H9 (cell line): ENCODE measurements at regions not wholly inside any gene's neighbourhood (a gene's known extent, or its start where the extent isn't known, plus 50 kb on each side); places are given as distances from the start of the nearest gene placed in this dataset.

Source experiments
- DNase-seq: peaks from one replicate; pipeline ENCODE4 v3.0.0-alpha.2; 2017
- H2AFZ ChIP-seq: one replicate; pipeline ENCODE4 v1.6.1; 2013; ENCODE audit warnings: mild to moderate bottlenecking, low read length, control low read depth, moderate library complexity
- H2AK5ac ChIP-seq: 2 replicates; pipeline ENCODE4 v1.6.1; 2013; ENCODE audit warnings: low read length, control low read depth, mixed read lengths; ENCODE audit not compliant: insufficient read length
- H2BK120ac ChIP-seq: one replicate; pipeline ENCODE4 v1.6.1; 2013; ENCODE audit warnings: low read depth, mild to moderate bottlenecking, low read length, control low read depth, inconsistent platforms; ENCODE audit not compliant: poor library complexity, severe bottlenecking
- H2BK12ac ChIP-seq: 2 replicates; pipeline ENCODE4 v1.6.1; 2013; ENCODE audit warnings: low read length, control low read depth, mixed read lengths, low read depth; ENCODE audit not compliant: insufficient read length
- H2BK15ac ChIP-seq: 2 replicates; pipeline ENCODE4 v1.6.1; 2013; ENCODE audit warnings: low read depth, low read length, control low read depth
- H2BK20ac ChIP-seq: one replicate; pipeline ENCODE4 v1.6.1; 2013; ENCODE audit warnings: low read depth, mild to moderate bottlenecking, low read length, control low read depth, inconsistent platforms; ENCODE audit not compliant: poor library complexity, severe bottlenecking
- H2BK5ac ChIP-seq: 2 replicates; pipeline ENCODE4 v1.6.1; 2013; ENCODE audit warnings: low read length, control low read depth, mixed read lengths; ENCODE audit not compliant: insufficient read length
- H3K14ac ChIP-seq: 2 replicates; pipeline ENCODE4 v1.6.1; 2013; ENCODE audit warnings: low read length, control low read depth; ENCODE audit not compliant: insufficient read depth
- H3K18ac ChIP-seq: 2 replicates; pipeline ENCODE4 v1.6.1; 2013; ENCODE audit warnings: low read depth, mild to moderate bottlenecking, mixed read lengths, low read length, control low read depth; ENCODE audit not compliant: insufficient read length
- H3K23ac ChIP-seq: 2 replicates; pipeline ENCODE4 v1.6.1; 2013; ENCODE audit warnings: low read length, control low read depth, mixed read lengths, low read depth; ENCODE audit not compliant: insufficient read length
- H3K23me2 ChIP-seq: 2 replicates; pipeline ENCODE4 v1.6.1; 2013; ENCODE audit warnings: low read depth, mild to moderate bottlenecking, mixed read lengths, low read length, control low read depth; ENCODE audit not compliant: insufficient read length, poor library complexity, severe bottlenecking
- H3K27ac ChIP-seq: 2 replicates; pipeline ENCODE4 v1.5.1; 2013; ENCODE audit warnings: low read length, control low read depth, mixed read lengths, low read depth; ENCODE audit not compliant: insufficient read length
- H3K27me3 ChIP-seq: 2 replicates; pipeline ENCODE4 v1.6.1; 2013; ENCODE audit warnings: low read length, control low read depth, inconsistent platforms; ENCODE audit not compliant: insufficient read depth
- H3K4ac ChIP-seq: 2 replicates; pipeline ENCODE4 v1.6.1; 2013; ENCODE audit warnings: low read depth, mild to moderate bottlenecking, control low read depth, inconsistent platforms, low read length, moderate library complexity
- H3K4me1 ChIP-seq: 2 replicates; pipeline ENCODE4 v1.6.1; 2013; ENCODE audit warnings: low read length, control low read depth, inconsistent platforms; ENCODE audit not compliant: insufficient read depth
- H3K4me2 ChIP-seq: 2 replicates; pipeline ENCODE4 v1.6.1; 2013; ENCODE audit warnings: low read length, control low read depth, mixed read lengths; ENCODE audit not compliant: insufficient read length, insufficient read depth
- H3K56ac ChIP-seq: 2 replicates; pipeline ENCODE4 v1.6.1; 2013; ENCODE audit warnings: low read depth, mild to moderate bottlenecking, mixed read lengths, low read length, control low read depth; ENCODE audit not compliant: insufficient read length
- H3K79me1 ChIP-seq: 2 replicates; pipeline ENCODE4 v1.6.1; 2013; ENCODE audit warnings: low read depth, mild to moderate bottlenecking, moderate library complexity, low read length, control low read depth, inconsistent platforms; ENCODE audit not compliant: insufficient read depth, poor library complexity, severe bottlenecking
- H3K79me2 ChIP-seq: 2 replicates; pipeline ENCODE4 v1.6.1; 2013; ENCODE audit warnings: low read length, control low read depth, inconsistent platforms; ENCODE audit not compliant: insufficient read depth
- H3K9ac ChIP-seq: 2 replicates; pipeline ENCODE4 v1.6.1; 2013; ENCODE audit warnings: low read length, control low read depth, mixed read lengths; ENCODE audit not compliant: insufficient read length; ENCODE audit errors: extremely low read depth
- H3K9me3 ChIP-seq: one replicate; pipeline ENCODE4 v1.6.1; 2013; ENCODE audit warnings: low read depth, low read length, inconsistent platforms; ENCODE audit not compliant: control insufficient read depth
- H3T11ph ChIP-seq: one replicate; pipeline ENCODE4 v1.6.1; 2013; ENCODE audit warnings: mild to moderate bottlenecking, low read length, control low read depth, inconsistent platforms
- H4K20me1 ChIP-seq: one replicate; pipeline ENCODE4 v1.6.1; 2013; ENCODE audit not compliant: control insufficient read depth, insufficient read length, insufficient read depth
- H4K5ac ChIP-seq: 2 replicates; pipeline ENCODE4 v1.6.1; 2013; ENCODE audit warnings: low read depth, mild to moderate bottlenecking, mixed read lengths, low read length, control low read depth; ENCODE audit not compliant: insufficient read length
- H4K8ac ChIP-seq: replicated peaks from 2 replicates; pipeline ENCODE4 v1.6.1; 2013; ENCODE audit warnings: low read length, control low read depth, mixed read lengths, low read depth; ENCODE audit not compliant: insufficient read length
- H4K91ac ChIP-seq: 2 replicates; pipeline ENCODE4 v1.6.1; 2013; ENCODE audit warnings: low read depth, mild to moderate bottlenecking, moderate library complexity, mixed read lengths, low read length, control low read depth; ENCODE audit not compliant: insufficient read length
- H3K27ac Mint-ChIP-seq, 3 experiments: 2 replicates in 2 of 3; 3 replicates in 1 of 3; pipeline ENCODE4 v1.8.0; 2020 to 2021; ENCODE audit warnings: mixed read lengths in 3 of 3, mild to moderate bottlenecking in 1 of 3, moderate library complexity in 1 of 3
- H3K27me3 Mint-ChIP-seq: 2 replicates; pipeline ENCODE4 v1.8.0; 2021; ENCODE audit warnings: low read depth, mild to moderate bottlenecking, moderate library complexity, mixed read lengths
- H3K36me3 Mint-ChIP-seq, 3 experiments: 2 replicates in 2 of 3; 3 replicates in 1 of 3; pipeline ENCODE4 v1.8.0; 2020 to 2021; ENCODE audit warnings: low read depth in 3 of 3, mixed read lengths in 3 of 3; ENCODE audit not compliant: insufficient read depth in 1 of 3
- H3K4me1 Mint-ChIP-seq, 2 experiments: 2 replicates each; pipeline ENCODE4 v1.8.0; 2020; ENCODE audit warnings: mixed read lengths in 2 of 2
- H3K4me3 Mint-ChIP-seq, 2 experiments: 2 replicates in 1 of 2; 3 replicates in 1 of 2; pipeline ENCODE4 v1.8.0; 2020 to 2021; ENCODE audit warnings: mild to moderate bottlenecking in 2 of 2, mixed read lengths in 2 of 2, moderate library complexity in 1 of 2
- H3K9me3 Mint-ChIP-seq, 2 experiments: 2 replicates in 1 of 2; 3 replicates in 1 of 2; pipeline ENCODE4 v1.8.0; 2020; ENCODE audit warnings: mild to moderate bottlenecking in 2 of 2, mixed read lengths in 2 of 2, moderate library complexity in 1 of 2
- CTCF ChIP-seq: fragments of 200-600 bp; sonication (generic); conservative IDR thresholded peaks from 3 replicates; pipeline ENCODE4 v1.8.0; 2021; ENCODE audit warnings: antibody characterized with exemption, mild to moderate bottlenecking
- WGBS: extraction: QIAGEN DNeasy Blood & Tissue Kit; methylation state at CpG from one replicate; pipeline ENCODE4 v1.1.7; 2013; ENCODE audit warnings: missing lambda C conversion rate, low lambda C conversion rate, mixed read lengths; ENCODE audit not compliant: insufficient read length; ENCODE audit errors: extremely low coverage; 5-methylcytosine and 5-hydroxymethylcytosine counted together

- peaks cover 78% of the 10 kb centered on the region for H3K9me3 ChIP-seq
- no peak overlapping the region for H3K4me2 ChIP-seq
- no CpG with 5 or more reads among the region's 14 CpGs for WGBS
- no peak overlapping the region for H2AFZ ChIP-seq
- H2BK5ac ChIP-seq: no peak overlapping the region
- no peaks in the 10 kb centered on the region for H3K27me3 ChIP-seq
- H3K23me2 ChIP-seq: no peaks in the 10 kb centered on the region
- H3K23ac ChIP-seq: no peak overlapping the region
- no peak overlapping the region for H4K8ac ChIP-seq
- no peak overlapping the region for H3K27ac ChIP-seq
- Mint-ChIP-seq H3K27ac (no peak overlapping the region), H3K36me3 (peaks cover 0 to 5% (median 0%) of the 10 kb centered on the region in 3 experiments; a peak in 2 of 7 replicates), H3K9me3 (peaks cover 0 to 69% of the 10 kb centered on the region in 2 experiments; a peak in 4 of 5 replicates), H3K4me3 (no peak overlapping the region), H3K27me3 (peaks cover 2% of the 10 kb centered on the region; the same call in 1 of the 2 replicates), H3K4me1 (no peaks in the 10 kb centered on the region)
- no peak overlapping the region for H2BK15ac ChIP-seq
- no peak overlapping the region for H3K4ac ChIP-seq
- no peaks in the 10 kb centered on the region for H3K79me2 ChIP-seq
- H2AK5ac ChIP-seq: no peak overlapping the region
- H2BK120ac ChIP-seq: no peak overlapping the region
- no peak overlapping the region for H3K56ac ChIP-seq
- no peak overlapping the region for H3K9ac ChIP-seq
- H3K4me1 ChIP-seq: no peaks in the 10 kb centered on the region
- H2BK20ac ChIP-seq: no peak overlapping the region
- no peak overlapping the region for H4K91ac ChIP-seq
- no peaks in the 10 kb centered on the region for H3K79me1 ChIP-seq
- no peak overlapping the region for H3K14ac ChIP-seq
- no peak overlapping the region for H2BK12ac ChIP-seq
- TF ChIP-seq CTCF: no peak
- H3T11ph ChIP-seq: no peak overlapping the region
- no peak overlapping the region for H4K5ac ChIP-seq
- no peaks in the 10 kb centered on the region for H4K20me1 ChIP-seq
- no peak for DNase-seq
- no peak overlapping the region for H3K18ac ChIP-seq
These were observed 77.5 kb upstream of the TTC34 start for GRCh38 chr1:2879026-2879425.
